Activated T-helper 2 cell treated with anti-CD3 and anti-CD28 coated beads, Interferon-gamma antibody, Interleukin-2, Interleukin-4, amounts not matched to agents 10 μg/mL and 5 μg/mL and 100 μg/mL, durations not matched to agents 14 hours and 24 hours and 36 hours (primary cell): ENCODE measurements at regions not wholly inside any gene's neighbourhood (a gene's known extent, or its start where the extent isn't known, plus 50 kb on each side); places are given as distances from the start of the nearest gene placed in this dataset.

Experiments used
- DNase-seq: peaks from one replicate; pipeline ENCODE4 v3.0.0; 2021; ENCODE audit warnings: low spot score
- H3K27ac Mint-ChIP-seq: one replicate; pipeline ENCODE4 v1.8.0; 2021; ENCODE audit warnings: mixed read lengths
- H3K27me3 Mint-ChIP-seq: one replicate; pipeline ENCODE4 v1.8.0; 2021; ENCODE audit warnings: low read depth, mixed read lengths
- H3K36me3 Mint-ChIP-seq: one replicate; pipeline ENCODE4 v1.8.0; 2021; ENCODE audit warnings: low read depth, mixed read lengths
- H3K4me1 Mint-ChIP-seq: one replicate; pipeline ENCODE4 v1.8.0; 2021; ENCODE audit warnings: low read depth, mixed read lengths
- H3K4me3 Mint-ChIP-seq: one replicate; pipeline ENCODE4 v1.8.0; 2021; ENCODE audit warnings: low read depth, mild to moderate bottlenecking, moderate library complexity, mixed read lengths
- H3K9me3 Mint-ChIP-seq: one replicate; pipeline ENCODE4 v1.8.0; 2021; ENCODE audit warnings: mixed read lengths
- intact Hi-C: fragments of 100-400 bp; cut with micrococcal nuclease; formaldehyde crosslinking; loops from one replicate; pipeline ENCODE4 v1.15.1; 2023

GRCh38 chr14:82070753-82071152 is 537.1 kb upstream of the SEL1L start:
- DNase-seq = no peak
- Mint-ChIP-seq H3K27ac (no peak overlapping the region), H3K9me3 (peaks cover 15% of the 10 kb centered on the region), H3K27me3 (no peaks in the 10 kb centered on the region), H3K4me1 (no peaks in the 10 kb centered on the region), H3K4me3 (no peak overlapping the region), H3K36me3 (no peaks in the 10 kb centered on the region)
- intact Hi-C loops = no loop called here

- intact Hi-C loops = no loop called here
- Mint-ChIP-seq H3K36me3 (no peaks in the 10 kb centered on the region), H3K4me3 (no peak overlapping the region), H3K27ac (no peak overlapping the region), H3K27me3 (no peaks in the 10 kb centered on the region), H3K4me1 (no peaks in the 10 kb centered on the region), H3K9me3 (peaks cover 14% of the 10 kb centered on the region)
- DNase-seq = no peak
These were observed 539.9 kb upstream of the SEL1L start for GRCh38 chr14:82073547-82073946.

- Mint-ChIP-seq H3K27me3 (no peaks in the 10 kb centered on the region), H3K9me3 (peaks cover 9% of the 10 kb centered on the region), H3K27ac (no peak overlapping the region), H3K36me3 (no peaks in the 10 kb centered on the region), H3K4me3 (no peak overlapping the region), H3K4me1 (no peaks in the 10 kb centered on the region)
- intact Hi-C loops = no loop called here
- DNase-seq = no peak
These were observed 541.9 kb upstream of the SEL1L start for GRCh38 chr14:82075566-82075965.

GRCh38 chr14:82079553-82079952 is 545.9 kb upstream of the SEL1L start:
- no peak for DNase-seq
- intact Hi-C loops = no loop called here
- Mint-ChIP-seq H3K9me3 (peaks cover 16% of the 10 kb centered on the region), H3K36me3 (no peaks in the 10 kb centered on the region), H3K27ac (no peak overlapping the region), H3K4me3 (no peak overlapping the region), H3K27me3 (no peaks in the 10 kb centered on the region), H3K4me1 (no peaks in the 10 kb centered on the region)

- intact Hi-C loops = no loop called here
- Mint-ChIP-seq H3K27me3 (no peaks in the 10 kb centered on the region), H3K27ac (no peak overlapping the region), H3K9me3 (peaks cover 16% of the 10 kb centered on the region), H3K36me3 (no peaks in the 10 kb centered on the region), H3K4me1 (no peaks in the 10 kb centered on the region), H3K4me3 (no peak overlapping the region)
- DNase-seq = no peak
These were observed 546.7 kb upstream of the SEL1L start for GRCh38 chr14:82080370-82080769.

- H3K4me3 Mint-ChIP-seq = no peak overlapping the region
- H3K36me3 Mint-ChIP-seq = no peaks in the 10 kb centered on the region
- no peak for DNase-seq
- peaks cover 16% of the 10 kb centered on the region for H3K9me3 Mint-ChIP-seq
- intact Hi-C loops = no loop called here
- no peaks in the 10 kb centered on the region for H3K4me1 Mint-ChIP-seq
- no peak overlapping the region for H3K27ac Mint-ChIP-seq
- H3K27me3 Mint-ChIP-seq = no peaks in the 10 kb centered on the region
These were observed 551.2 kb upstream of the SEL1L start for GRCh38 chr14:82084813-82085212.

GRCh38 chr14:82091097-82091496 is 557.4 kb upstream of the SEL1L start:
- no peak for DNase-seq
- Mint-ChIP-seq H3K9me3 (peaks cover 14% of the 10 kb centered on the region), H3K4me3 (no peak overlapping the region), H3K27ac (no peak overlapping the region), H3K36me3 (no peaks in the 10 kb centered on the region), H3K4me1 (no peaks in the 10 kb centered on the region), H3K27me3 (no peaks in the 10 kb centered on the region)
- intact Hi-C loops = no loop called here

GRCh38 chr14:82094829-82095345 is 561.2 kb upstream of the SEL1L start:
- Mint-ChIP-seq H3K4me3 (no peak overlapping the region), H3K4me1 (no peaks in the 10 kb centered on the region), H3K27me3 (no peaks in the 10 kb centered on the region), H3K36me3 (no peaks in the 10 kb centered on the region), H3K27ac (no peak overlapping the region), H3K9me3 (peaks cover 5% of the 10 kb centered on the region)
- no peak for DNase-seq
- intact Hi-C loops = no loop called here

GRCh38 chr14:82104013-82104412 is 570.4 kb upstream of the SEL1L start:
- DNase-seq = no peak
- no peak overlapping the region for H3K4me3 Mint-ChIP-seq
- no peaks in the 10 kb centered on the region for H3K4me1 Mint-ChIP-seq
- no peaks in the 10 kb centered on the region for H3K27me3 Mint-ChIP-seq
- no peaks in the 10 kb centered on the region for H3K36me3 Mint-ChIP-seq
- intact Hi-C loops = no loop called here
- peaks cover 21% of the 10 kb centered on the region for H3K9me3 Mint-ChIP-seq
- no peak overlapping the region for H3K27ac Mint-ChIP-seq

GRCh38 chr14:82112210-82112839 is 578.7 kb upstream of the SEL1L start:
- H3K27ac Mint-ChIP-seq = no peak overlapping the region
- no peak for DNase-seq
- no peaks in the 10 kb centered on the region for H3K36me3 Mint-ChIP-seq
- H3K4me1 Mint-ChIP-seq = no peaks in the 10 kb centered on the region
- peaks cover 3% of the 10 kb centered on the region for H3K9me3 Mint-ChIP-seq
- no peak overlapping the region for H3K4me3 Mint-ChIP-seq
- intact Hi-C loops = no loop called here
- no peaks in the 10 kb centered on the region for H3K27me3 Mint-ChIP-seq

GRCh38 chr14:82113007-82113406 is 579.4 kb upstream of the SEL1L start:
- Mint-ChIP-seq H3K4me3 (no peak overlapping the region), H3K4me1 (no peaks in the 10 kb centered on the region), H3K36me3 (no peaks in the 10 kb centered on the region), H3K9me3 (peaks cover 8% of the 10 kb centered on the region), H3K27ac (no peak overlapping the region), H3K27me3 (no peaks in the 10 kb centered on the region)
- intact Hi-C loops = no loop called here
- no peak for DNase-seq

GRCh38 chr14:82113710-82114109 is 580.1 kb upstream of the SEL1L start:
- no peaks in the 10 kb centered on the region for H3K27me3 Mint-ChIP-seq
- no peaks in the 10 kb centered on the region for H3K36me3 Mint-ChIP-seq
- H3K27ac Mint-ChIP-seq = no peak overlapping the region
- intact Hi-C loops = no loop called here
- no peak overlapping the region for H3K4me3 Mint-ChIP-seq
- DNase-seq = no peak
- no peaks in the 10 kb centered on the region for H3K4me1 Mint-ChIP-seq
- peaks cover 10% of the 10 kb centered on the region for H3K9me3 Mint-ChIP-seq

- intact Hi-C loops = no loop called here
- H3K9me3 Mint-ChIP-seq = peaks cover 10% of the 10 kb centered on the region
These were observed 583.1 kb upstream of the SEL1L start for GRCh38 chr14:82116721-82117120.

GRCh38 chr14:82122655-82123054 is 589.0 kb upstream of the SEL1L start:
- no peak overlapping the region for H3K4me3 Mint-ChIP-seq
- H3K27ac Mint-ChIP-seq = no peak overlapping the region
- H3K27me3 Mint-ChIP-seq = no peaks in the 10 kb centered on the region
- no peaks in the 10 kb centered on the region for H3K36me3 Mint-ChIP-seq
- H3K9me3 Mint-ChIP-seq = peaks cover 11% of the 10 kb centered on the region
- no peak for DNase-seq
- H3K4me1 Mint-ChIP-seq = no peaks in the 10 kb centered on the region
- intact Hi-C loops = no loop called here

More at GRCh38 chr14:82116721-82117120, 583.1 kb upstream of the SEL1L start:
- no peak for DNase-seq
- Mint-ChIP-seq H3K36me3 (no peaks in the 10 kb centered on the region), H3K27me3 (no peaks in the 10 kb centered on the region), H3K4me3 (no peak overlapping the region), H3K27ac (no peak overlapping the region), H3K4me1 (no peaks in the 10 kb centered on the region)
